SK-N-SH (cell line): ENCODE measurements at regions not wholly inside any gene's neighbourhood (a gene's known extent, or its start where the extent isn't known, plus 50 kb on each side); places are given as distances from the start of the nearest gene placed in this dataset.

Experiments used
- CTCF ChIA-PET: fragments of 300-600, 350-600 bp; formaldehyde crosslinking; extraction: SDS; loops from one replicate; lab custom pipeline; 2021; lab: Yijun Ruan, JAX
- POLR2A ChIA-PET: fragments of 350-600 bp; sonication (Branson Sonifier 250); formaldehyde crosslinking; extraction: SDS; loops from one replicate; lab custom pipeline; 2020; ENCODE audit warnings: antibody characterized with exemption, inconsistent platforms; lab: Yijun Ruan, JAX
- DNase-seq: peaks from one replicate; pipeline ENCODE4 v3.0.0; 2012
- H2AFZ ChIP-seq: fragments of 200-600 bp; sonication (generic); 2 replicates; pipeline ENCODE4 v1.8.1; 2016; ENCODE audit warnings: antibody characterized with exemption, mild to moderate bottlenecking, low read depth
- H3F3A ChIP-seq: fragments of 200-600 bp; sonication (generic); replicated peaks from 2 replicates; pipeline ENCODE3; 2016; ENCODE audit warnings: antibody characterized with exemption, mild to moderate bottlenecking; ENCODE audit not compliant: insufficient read depth
- H3K27ac ChIP-seq, 2 experiments: fragments of 200-500 bp in 1 of 2; fragments of 200-600 bp in 1 of 2; sonication (Bioruptor generic) in 1 of 2; sonication (generic), shearing (Covaris generic) in 1 of 2; 2 replicates each; pipeline versions ENCODE4 v1.5.1 to v1.6.1; 2014 to 2016; ENCODE audit warnings: low read depth in 2 of 2, inconsistent platforms in 1 of 2, low read length in 1 of 2, mild to moderate bottlenecking in 1 of 2, mixed read lengths in 1 of 2
- H3K27me3 ChIP-seq: fragments of 200-600 bp; sonication (generic), shearing (Covaris generic); 2 replicates; pipeline ENCODE4 v1.6.1; 2016; ENCODE audit warnings: mixed run types; ENCODE audit not compliant: insufficient read depth
- H3K36me3 ChIP-seq, 2 experiments: fragments of 200-500 bp in 1 of 2; fragments of 200-600 bp in 1 of 2; sonication (Bioruptor generic) in 1 of 2; sonication (generic) in 1 of 2; replicated peaks in 1 of 2; 2 replicates each; pipeline versions ENCODE3 to v1.5.1; 2014 to 2016; ENCODE audit warnings: low read length in 1 of 2, mild to moderate bottlenecking in 1 of 2; ENCODE audit not compliant: insufficient read depth in 2 of 2, control insufficient read depth in 1 of 2
- H3K4me1 ChIP-seq, 2 experiments: fragments of 200-500 bp in 1 of 2; fragments of 200-600 bp in 1 of 2; sonication (Bioruptor generic) in 1 of 2; sonication (generic), shearing (Covaris generic) in 1 of 2; 2 replicates each; pipeline versions ENCODE4 v1.5.1 to v1.6.1; 2014 to 2016; ENCODE audit warnings: low read depth in 1 of 2, low read length in 1 of 2, mixed run types in 1 of 2; ENCODE audit not compliant: insufficient read depth in 2 of 2, control insufficient read depth in 1 of 2
- H3K4me2 ChIP-seq: fragments of 200-600 bp; sonication (generic), shearing (Covaris generic); 2 replicates; pipeline ENCODE4 v1.6.1; 2017; ENCODE audit warnings: mixed run types
- H3K4me3 ChIP-seq, 2 experiments: fragments of 200-500 bp in 1 of 2; fragments of 200-600 bp in 1 of 2; sonication (Bioruptor generic) in 1 of 2; sonication (generic), shearing (Covaris generic) in 1 of 2; 2 replicates each; pipeline versions ENCODE4 v1.5.1 to v1.8.1; 2014 to 2016; ENCODE audit warnings: low read depth in 2 of 2, inconsistent platforms in 1 of 2, low read length in 1 of 2, mild to moderate bottlenecking in 1 of 2, mixed read lengths in 1 of 2, moderate library complexity in 1 of 2
- H3K79me2 ChIP-seq: fragments of 200-600 bp; sonication (generic); 2 replicates; pipeline ENCODE4 v1.8.1; 2017; ENCODE audit warnings: mild to moderate bottlenecking; ENCODE audit not compliant: insufficient read depth
- H3K9ac ChIP-seq: fragments of 200-600 bp; sonication (generic); 2 replicates; pipeline ENCODE4 v1.6.1; 2017; ENCODE audit warnings: mixed run types
- H3K9me2 ChIP-seq: fragments of 200-600 bp; sonication (generic); 2 replicates; pipeline ENCODE4 v1.6.1; 2017; ENCODE audit warnings: mixed run types
- H3K9me3 ChIP-seq: fragments of 200-600 bp; sonication (generic); 2 replicates; pipeline ENCODE4 v1.6.1; 2017; ENCODE audit warnings: mixed run types, mild to moderate bottlenecking, moderate library complexity
- H4K20me1 ChIP-seq: fragments of 200-600 bp; sonication (generic); 2 replicates; pipeline ENCODE4 v1.6.1; 2017; ENCODE audit warnings: mild to moderate bottlenecking, mixed run types; ENCODE audit not compliant: insufficient read depth
- CTCF ChIP-seq: fragments of 200-600 bp; sonication (generic); IDR thresholded peaks from 2 replicates; pipeline ENCODE4 v1.6.1; 2017; ENCODE audit warnings: antibody characterized with exemption, mild to moderate bottlenecking, moderate library complexity
- EP300 ChIP-seq, 2 experiments: IDR thresholded peaks; 2 replicates each; pipeline versions ENCODE4 v1.4.0 to v1.6.1; 2012; ENCODE audit warnings: borderline replicate concordance in 1 of 2, low read depth in 1 of 2, low read length in 1 of 2
- GABPA ChIP-seq: IDR thresholded peaks from 2 replicates; pipeline ENCODE4 v1.4.0; 2012; ENCODE audit warnings: low read depth, mild to moderate bottlenecking
- GATA2 ChIP-seq: sonication (generic); formaldehyde crosslinking; IDR thresholded peaks from 2 replicates; pipeline ENCODE4 v1.5.0; 2020; ENCODE audit warnings: mild to moderate bottlenecking, missing genetic modification reagents
- IRF3 ChIP-seq: fragments of 150-350 bp; IDR thresholded peaks from 2 replicates; pipeline ENCODE4 v1.6.1; 2016; ENCODE audit warnings: mild to moderate bottlenecking, low read depth, low read length
- JUND ChIP-seq: IDR thresholded peaks from 2 replicates; pipeline ENCODE4 v1.4.0; 2012
- PBX3 ChIP-seq: IDR thresholded peaks from 2 replicates; pipeline ENCODE4; 2012
- RAD21 ChIP-seq: IDR thresholded peaks from 2 replicates; pipeline ENCODE4 v1.6.1; 2012; ENCODE audit warnings: mild to moderate bottlenecking, low read length
- RFX5 ChIP-seq: IDR thresholded peaks from 2 replicates; pipeline ENCODE4 v1.6.1; 2012; ENCODE audit warnings: mild to moderate bottlenecking, improper control_type of control experiment, low read length
- RXRA ChIP-seq: IDR thresholded peaks from 2 replicates; pipeline ENCODE4 v1.4.0; 2012; ENCODE audit warnings: low read depth, mild to moderate bottlenecking, borderline replicate concordance
- USF1 ChIP-seq: IDR thresholded peaks from 2 replicates; pipeline ENCODE4 v1.4.0; 2012; ENCODE audit warnings: low read depth, borderline replicate concordance
- ZBTB33 ChIP-seq: IDR thresholded peaks from 2 replicates; pipeline ENCODE4 v1.4.0; 2012; ENCODE audit warnings: low read depth, borderline replicate concordance
- WGBS: methylation state at CpG from one replicate; pipeline ENCODE4 v1.1.6; 2017; ENCODE audit warnings: low lambda C conversion rate; 5-methylcytosine and 5-hydroxymethylcytosine counted together

- Histone ChIP-seq H3K36me3 (no peaks in the 10 kb centered on the region), H3K4me3 (no peak overlapping the region), H3F3A (peaks cover 5% of the 10 kb centered on the region), H3K9me2 (no peaks in the 10 kb centered on the region), H3K27ac (no peak overlapping the region), H3K4me1 (0 out of 4 replicates have a peak, but pooled peaks cover 0 to 9% of the 10 kb centered on the region in 2 experiments), H2AFZ (peak overlapping the region; percentile 10; the same call in 1 of the 2 replicates), H3K27me3 (no peaks in the 10 kb centered on the region), H3K9ac (no peak overlapping the region), H3K9me3 (no peaks in the 10 kb centered on the region), H3K79me2 (no peaks in the 10 kb centered on the region), H3K4me2 (no peak overlapping the region), H4K20me1 (no peaks in the 10 kb centered on the region)
- no peak for DNase-seq
- WGBS = 91% methylated on average over 3 of the region's 3 CpGs
- ChIA-PET POLR2A (no interaction called here), CTCF (interaction anchor here (1.2 kb wide), 1 partner anchor 48 kb away, joined by 3 read pairs; no protein-coding TSS in a partner anchor)
- TF ChIP-seq PBX3 (no peak), GABPA (no peak), RAD21 (no peak), USF1 (no peak), CTCF (no peak), ZBTB33 (no peak), RFX5 (no peak), IRF3 (no peak), JUND (no peak), GATA2 (CRISPR knock-in tag) (no peak), RXRA (no peak), EP300 (IDR thresholded peaks at IDR 0.05; ENCODE audit: borderline replicate concordance in 1 of 2, low read depth in 1 of 2, low read length in 1 of 2) (no peak)
Observed at GRCh38 chr15:72991026-72991425, 61.2 kb upstream of the NEO1 start.
